ENCODE measurements at regions not wholly inside any gene's neighbourhood (a gene's known extent, or its start where the extent isn't known, plus 50 kb on each side); places are given as distances from the start of the nearest gene placed in this dataset.

DNA sequence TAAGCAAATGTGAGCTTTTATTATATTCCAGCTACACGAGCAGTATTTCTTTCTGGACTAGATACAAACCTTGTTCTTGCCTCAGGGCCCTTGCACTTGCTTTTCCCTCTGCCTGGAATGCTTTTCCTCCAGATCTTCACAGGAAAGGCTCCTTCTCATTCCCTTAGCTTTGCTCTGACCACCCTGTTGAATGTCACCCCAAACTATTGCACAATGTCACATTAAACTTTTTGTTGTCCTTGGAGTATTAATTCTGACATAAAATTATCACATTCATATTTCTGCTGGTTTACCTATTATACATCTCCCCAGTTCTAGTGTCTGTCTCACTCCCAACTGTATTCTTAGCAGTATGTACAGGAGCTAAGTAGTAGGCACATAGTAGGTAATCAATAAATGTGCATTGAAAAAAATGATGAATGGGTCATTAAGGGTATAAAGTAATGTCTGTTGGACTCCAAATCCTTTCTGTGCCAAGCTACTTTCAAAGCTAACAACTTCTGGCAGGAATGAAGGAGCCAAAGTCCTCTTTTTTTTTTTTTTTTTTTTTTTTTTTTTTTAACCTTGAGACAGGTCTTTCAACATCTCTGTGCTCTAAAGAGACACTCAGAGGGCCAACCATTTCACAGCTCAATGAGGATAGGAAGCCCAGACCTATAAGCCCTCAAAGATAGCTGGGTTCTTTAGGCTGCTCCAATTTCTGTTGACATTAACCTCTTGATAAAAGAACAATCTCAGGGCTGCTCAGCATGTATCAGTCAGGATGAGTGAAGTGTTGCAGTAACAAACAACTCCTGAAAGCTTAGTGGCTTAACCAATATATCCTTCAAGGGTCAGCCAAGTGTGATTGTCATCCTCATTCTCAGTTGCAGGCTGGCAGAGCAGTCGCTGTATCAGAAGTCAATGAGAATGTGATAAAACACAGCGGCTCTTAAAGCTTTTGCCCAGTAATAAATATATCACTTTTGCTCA lies 424.4 kb upstream of the TBX3 start:
- DNase-seq (ENCODE audit: low read depth in 2 of 2): no peak
- H3K4me3 ChIP-seq (replicated peaks in 1 of 2; ENCODE audit: low read depth in 2 of 2, low read length in 2 of 2): no peak overlapping the region
- TF ChIP-seq, protein P1, sequence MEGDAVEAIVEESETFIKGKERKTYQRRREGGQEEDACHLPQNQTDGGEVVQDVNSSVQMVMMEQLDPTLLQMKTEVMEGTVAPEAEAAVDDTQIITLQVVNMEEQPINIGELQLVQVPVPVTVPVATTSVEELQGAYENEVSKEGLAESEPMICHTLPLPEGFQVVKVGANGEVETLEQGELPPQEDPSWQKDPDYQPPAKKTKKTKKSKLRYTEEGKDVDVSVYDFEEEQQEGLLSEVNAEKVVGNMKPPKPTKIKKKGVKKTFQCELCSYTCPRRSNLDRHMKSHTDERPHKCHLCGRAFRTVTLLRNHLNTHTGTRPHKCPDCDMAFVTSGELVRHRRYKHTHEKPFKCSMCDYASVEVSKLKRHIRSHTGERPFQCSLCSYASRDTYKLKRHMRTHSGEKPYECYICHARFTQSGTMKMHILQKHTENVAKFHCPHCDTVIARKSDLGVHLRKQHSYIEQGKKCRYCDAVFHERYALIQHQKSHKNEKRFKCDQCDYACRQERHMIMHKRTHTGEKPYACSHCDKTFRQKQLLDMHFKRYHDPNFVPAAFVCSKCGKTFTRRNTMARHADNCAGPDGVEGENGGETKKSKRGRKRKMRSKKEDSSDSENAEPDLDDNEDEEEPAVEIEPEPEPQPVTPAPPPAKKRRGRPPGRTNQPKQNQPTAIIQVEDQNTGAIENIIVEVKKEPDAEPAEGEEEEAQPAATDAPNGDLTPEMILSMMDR (IDR thresholded peaks at IDR 0.05; ENCODE audit: low read depth, low read length): no peak

DNA sequence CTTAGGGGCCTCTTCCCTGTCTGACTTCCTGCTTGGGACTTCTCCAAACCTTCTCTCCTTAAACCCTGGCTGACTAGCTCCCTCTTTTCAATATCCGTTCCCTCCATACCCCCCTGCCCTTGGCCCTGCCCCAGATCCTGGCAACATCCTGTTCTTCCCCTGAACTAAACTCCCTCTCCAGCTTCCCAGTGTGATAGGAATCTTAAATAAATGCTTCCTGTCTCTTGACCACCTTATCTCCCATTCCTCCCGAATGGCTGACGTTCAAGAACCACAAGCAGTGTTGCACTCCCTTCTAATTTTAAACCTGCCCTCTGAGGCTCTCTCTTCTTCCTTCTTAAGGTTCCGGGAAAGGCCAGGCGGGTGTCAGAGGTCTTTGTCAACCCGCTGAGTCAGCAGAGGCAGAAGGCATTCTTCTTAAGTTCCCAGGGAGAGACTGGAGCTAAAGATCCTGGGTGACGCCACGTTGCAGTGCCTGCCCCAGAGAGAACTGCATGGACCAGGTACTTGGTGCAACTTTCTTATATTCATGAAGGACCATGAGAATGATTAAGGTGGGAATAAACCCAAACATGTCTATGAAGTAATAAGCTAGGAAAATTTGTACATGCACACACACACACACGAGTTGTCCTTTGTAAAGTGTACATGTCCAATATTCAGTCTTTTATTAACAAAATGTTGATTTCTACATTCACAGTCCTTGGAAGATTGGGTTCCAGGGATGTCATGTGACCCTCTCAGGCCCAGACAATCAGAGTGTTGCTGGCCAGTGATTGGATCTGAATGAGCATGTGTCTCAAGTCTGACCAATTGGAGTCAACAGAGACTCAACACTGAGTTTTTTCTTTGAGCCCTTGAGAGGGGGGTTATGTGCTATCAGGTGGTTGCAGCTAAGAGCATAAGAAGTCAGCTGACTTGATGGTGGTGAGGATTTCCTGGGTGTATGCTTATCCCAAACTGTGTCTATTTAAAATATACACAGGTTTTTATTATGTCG lies 420.2 kb upstream of the TBX3 start:
- no peak overlapping the region for H3K4me3 ChIP-seq (replicated peaks in 1 of 2; ENCODE audit: low read depth in 2 of 2, low read length in 2 of 2)
- DNase-seq (ENCODE audit: low read depth in 2 of 2): peak; percentile 90 to 97
- TF ChIP-seq, protein P1 (IDR thresholded peaks at IDR 0.05; ENCODE audit: low read depth, low read length): no peak

DNA sequence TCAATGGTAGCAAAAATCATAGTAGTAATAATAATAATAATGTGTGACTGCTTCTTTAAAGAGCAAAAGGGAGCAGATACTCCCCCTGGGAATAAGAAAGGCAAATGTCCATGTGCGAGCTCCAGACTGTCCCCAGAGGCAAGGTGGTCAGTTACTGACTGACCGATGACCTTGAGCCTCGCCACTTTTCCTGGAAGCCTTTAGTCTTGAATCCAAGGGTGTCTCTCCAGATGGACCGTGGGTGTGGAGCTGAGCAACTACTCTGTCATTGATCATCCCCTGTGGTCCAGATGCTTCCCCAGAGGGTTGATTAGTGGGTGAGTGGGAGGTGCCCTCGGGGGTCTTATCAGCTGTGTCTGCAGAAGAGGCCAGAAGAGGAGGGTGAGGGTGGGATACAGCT lies 418.5 kb upstream of the TBX3 start:
- peak in 1 of 2 donors; percentile 5 for DNase-seq (ENCODE audit: low read depth in 2 of 2)
- TF ChIP-seq, protein P1 (IDR thresholded peaks at IDR 0.05; ENCODE audit: low read depth, low read length): no peak
- no peak overlapping the region for H3K4me3 ChIP-seq (replicated peaks in 1 of 2; ENCODE audit: low read depth in 2 of 2, low read length in 2 of 2)

DNA sequence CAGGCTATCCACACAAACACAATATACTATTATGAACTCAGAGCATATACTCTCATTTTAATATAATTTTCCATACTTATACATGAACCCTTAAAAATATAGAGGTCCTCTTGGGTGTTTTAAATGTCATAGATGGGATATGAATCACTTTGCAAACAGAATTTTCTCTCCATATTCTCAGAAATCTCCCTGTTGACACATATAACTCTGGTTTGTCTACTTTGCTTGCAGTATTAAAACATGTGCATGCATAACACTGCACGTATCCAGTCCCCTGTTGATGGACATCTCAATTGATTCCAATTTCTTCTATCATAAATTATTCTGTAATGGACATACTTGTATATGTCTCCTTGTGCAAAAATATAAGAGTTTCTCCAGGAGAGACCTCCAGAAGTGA lies 417.5 kb upstream of the TBX3 start:
- H3K4me3 ChIP-seq (replicated peaks in 1 of 2; ENCODE audit: low read depth in 2 of 2, low read length in 2 of 2): no peak overlapping the region
- no peak for DNase-seq (ENCODE audit: low read depth in 2 of 2)
- TF ChIP-seq, protein P1 (IDR thresholded peaks at IDR 0.05; ENCODE audit: low read depth, low read length): no peak

DNA sequence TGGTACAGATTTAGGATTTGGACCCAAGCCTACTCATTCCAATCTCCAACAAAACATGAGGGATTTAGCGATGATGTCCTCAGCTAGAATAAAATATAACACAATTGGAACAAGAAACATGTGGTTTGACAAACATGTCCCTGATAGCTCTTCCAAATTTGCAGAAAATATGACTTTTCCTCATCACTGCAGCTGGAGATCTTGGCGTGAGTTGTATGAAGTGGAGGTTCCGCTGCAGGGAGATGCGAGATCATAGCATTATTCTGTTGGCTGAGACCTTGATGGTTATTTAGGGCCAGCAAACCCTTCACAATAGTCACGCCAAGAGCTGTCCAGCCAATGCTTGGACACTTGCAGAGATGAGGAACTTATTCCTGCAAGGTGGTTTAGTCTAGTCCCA lies 413.4 kb upstream of the TBX3 start:
- no peak overlapping the region for H3K4me3 ChIP-seq (replicated peaks in 1 of 2; ENCODE audit: low read depth in 2 of 2, low read length in 2 of 2)
- TF ChIP-seq, protein P1 (IDR thresholded peaks at IDR 0.05; ENCODE audit: low read depth, low read length): no peak
- DNase-seq (ENCODE audit: low read depth in 2 of 2): no peak

DNA sequence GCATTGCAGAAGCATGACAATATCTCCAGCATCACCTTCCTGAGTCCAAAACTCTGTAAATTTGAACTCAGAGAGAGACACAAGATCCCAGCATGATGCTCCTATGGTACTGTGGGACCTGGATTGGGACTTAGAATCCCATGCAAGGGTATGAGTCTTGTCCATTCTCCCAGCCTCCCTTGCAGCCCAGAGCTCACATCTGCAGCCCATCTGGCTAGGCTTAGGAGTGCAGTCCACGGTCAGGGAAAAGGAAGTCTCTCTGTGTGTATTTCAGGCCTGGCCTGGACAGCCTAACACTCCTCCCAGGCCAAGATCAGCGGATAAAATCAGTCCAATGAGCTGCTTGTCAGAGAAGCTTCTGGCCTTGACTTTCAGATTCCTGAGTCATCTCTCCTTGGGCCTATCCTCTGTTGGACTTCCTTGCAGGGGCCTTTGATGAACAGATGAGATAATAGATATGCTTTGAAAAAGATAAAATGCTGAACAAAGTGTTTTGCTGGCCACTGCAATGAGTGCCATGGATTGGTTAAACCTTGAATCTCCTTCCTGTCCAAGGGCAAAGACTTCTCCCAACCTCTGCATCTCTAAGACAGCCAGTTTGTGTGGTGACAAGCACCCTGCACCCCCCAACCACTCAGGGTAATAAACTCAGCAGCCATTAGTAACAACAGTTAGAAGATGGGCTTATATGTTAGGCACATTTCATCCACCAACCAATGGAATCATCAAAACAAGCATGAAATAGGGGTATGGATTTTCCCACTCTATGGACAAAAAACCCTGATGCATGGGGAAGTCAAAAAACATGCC lies 412.8 kb upstream of the TBX3 start:
- TF ChIP-seq, protein P1 (IDR thresholded peaks at IDR 0.05; ENCODE audit: low read depth, low read length): no peak
- no peak overlapping the region for H3K4me3 ChIP-seq (replicated peaks in 1 of 2; ENCODE audit: low read depth in 2 of 2, low read length in 2 of 2)
- peak; percentile 27 to 36 for DNase-seq (ENCODE audit: low read depth in 2 of 2)
